ENCODE measurements at regions not wholly inside any gene's neighbourhood (a gene's known extent, or its start where the extent isn't known, plus 50 kb on each side); places are given as distances from the start of the nearest gene placed in this dataset.

GRCh38 chr6:48973491-48973890 lies 489.6 kb downstream of the MMUT start:
- ATAC-seq: no peak

GRCh38 chr6:48961781-48962415 lies 501.2 kb downstream of the MMUT start:
- no peak for DNase-seq
- Histone ChIP-seq H3K4me1 (no peaks in the 10 kb centered on the region), H3K36me3 (ENCODE audit: insufficient read depth in 1 of 2, low read depth in 1 of 2) (no peaks in the 10 kb centered on the region), H3K9me3 (no peaks in the 10 kb centered on the region), H3K27me3 (ENCODE audit: insufficient read depth in 3 of 3, low read length in 2 of 3) (no peaks in the 10 kb centered on the region), H3K4me3 (no peak overlapping the region), H3K27ac (no peak overlapping the region)
- no peak for ATAC-seq
- TF ChIP-seq CTCF (IDR thresholded peaks at IDR 0.05): no peak
- intact Hi-C loops (cut with DNase I): no loop called here
- WGBS, 3 donors: 81 to 85% (median 83%) methylated on average over 4 of the region's 4 CpGs

More at GRCh38 chr6:48973491-48973890, 489.6 kb downstream of the MMUT start:
- Histone ChIP-seq H3K36me3 (ENCODE audit: insufficient read depth in 1 of 2, low read depth in 1 of 2) (no peaks in the 10 kb centered on the region), H3K27me3 (ENCODE audit: insufficient read depth in 3 of 3, low read length in 2 of 3) (no peaks in the 10 kb centered on the region), H3K4me3 (no peak overlapping the region), H3K4me1 (no peaks in the 10 kb centered on the region), H3K27ac (no peak overlapping the region), H3K9me3 (no peaks in the 10 kb centered on the region)
- no peak for DNase-seq
- WGBS, 3 donors: 78 to 96% (median 91%) methylated on average over 1 of the region's 1 CpG
- TF ChIP-seq CTCF (IDR thresholded peaks at IDR 0.05): no peak
- intact Hi-C loops (cut with DNase I): no loop called here

- intact Hi-C loops (cut with DNase I): no loop called here
- DNase-seq (no peak), ATAC-seq (no peak)
- TF ChIP-seq CTCF (IDR thresholded peaks at IDR 0.05): no peak
- Histone ChIP-seq H3K4me1 (no peaks in the 10 kb centered on the region), H3K27me3 (ENCODE audit: insufficient read depth in 3 of 3, low read length in 2 of 3) (no peaks in the 10 kb centered on the region), H3K4me3 (no peak overlapping the region), H3K9me3 (no peaks in the 10 kb centered on the region), H3K27ac (no peak overlapping the region), H3K36me3 (ENCODE audit: insufficient read depth in 1 of 2, low read depth in 1 of 2) (no peaks in the 10 kb centered on the region)
- WGBS, 3 donors: 35 to 39% (median 37%) methylated on average over 6 of the region's 6 CpGs
Measured at GRCh38 chr6:48959251-48960060, 503.6 kb downstream of the MMUT start.

- intact Hi-C loops (cut with DNase I): no loop called here
- no peaks in the 10 kb centered on the region for H3K27me3 ChIP-seq (ENCODE audit: insufficient read depth in 3 of 3, low read length in 2 of 3)
- no peak for TF ChIP-seq CTCF (IDR thresholded peaks at IDR 0.05)
- no peak overlapping the region for H3K4me3 ChIP-seq
- DNase-seq (no peak), ATAC-seq (no peak)
- H3K4me1 ChIP-seq: no peaks in the 10 kb centered on the region
- H3K36me3 ChIP-seq (ENCODE audit: insufficient read depth in 1 of 2, low read depth in 1 of 2): no peaks in the 10 kb centered on the region
- no peaks in the 10 kb centered on the region for H3K9me3 ChIP-seq
- H3K27ac ChIP-seq: no peak overlapping the region
- 64 to 75% (median 68%) methylated on average over 5 of the region's 5 CpGs for WGBS, 3 donors
Measured at GRCh38 chr6:48957781-48958180, 505.3 kb downstream of the MMUT start.

All from psoas muscle (tissue), 7 donors.